H54 (cell line): ENCODE measurements at regions not wholly inside any gene's neighbourhood (a gene's known extent, or its start where the extent isn't known, plus 50 kb on each side); places are given as distances from the start of the nearest gene placed in this dataset.

Source experiments
- DNase-seq: peaks from one replicate; pipeline ENCODE4 v3.0.0; 2011; ENCODE audit warnings: low spot score, mixed read lengths; ENCODE audit not compliant: insufficient read length
- FAIRE-seq: peaks from 3 replicates; lab custom pipeline; 2011; peaks lifted over from hg19 to GRCh38; lab: Jason Lieb, UNC
- POLR2A ChIP-seq: IDR thresholded peaks from 2 replicates; pipeline ENCODE4 v1.6.1; 2011; ENCODE audit warnings: low read depth, mild to moderate bottlenecking, low read length

GRCh38 chr5:3080366-3080765 is 328.9 kb upstream of the IRX2 start:
- FAIRE-seq (no peak), DNase-seq (no peak)
- TF ChIP-seq POLR2A, result no peak

GRCh38 chr5:3077684-3078083 is 326.2 kb upstream of the IRX2 start:
- FAIRE-seq, result no peak
- no peak for TF ChIP-seq POLR2A
- DNase-seq, result no peak

GRCh38 chr5:3075309-3075708 is 323.8 kb upstream of the IRX2 start:
- DNase-seq (no peak), FAIRE-seq (no peak)
- no peak for TF ChIP-seq POLR2A

- no peak for DNase-seq
- FAIRE-seq, result no peak
- TF ChIP-seq POLR2A, result no peak
Measured at GRCh38 chr5:3068401-3068800, 316.9 kb upstream of the IRX2 start.

DNA sequence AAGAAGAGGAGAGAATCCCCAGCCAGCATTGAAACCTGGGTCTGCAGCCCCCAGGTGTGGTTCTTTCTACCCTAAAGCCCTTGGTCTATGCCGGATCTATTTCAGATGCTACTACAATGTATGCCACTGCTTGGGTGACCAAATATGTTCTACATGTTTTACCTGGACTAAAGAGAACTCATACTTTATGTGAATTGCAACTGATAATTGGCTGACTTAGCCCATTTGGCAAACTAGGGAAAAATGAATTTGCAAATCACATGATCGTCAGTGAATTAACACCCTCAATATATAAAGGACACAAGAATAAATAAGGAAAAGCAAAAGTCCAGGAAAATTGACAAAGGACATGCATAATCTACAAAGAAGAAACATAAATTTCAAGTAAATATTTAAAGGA is 308.8 kb upstream of the IRX2 start:
- DNase-seq, result no peak
- no peak for FAIRE-seq
- no peak for TF ChIP-seq POLR2A

DNA sequence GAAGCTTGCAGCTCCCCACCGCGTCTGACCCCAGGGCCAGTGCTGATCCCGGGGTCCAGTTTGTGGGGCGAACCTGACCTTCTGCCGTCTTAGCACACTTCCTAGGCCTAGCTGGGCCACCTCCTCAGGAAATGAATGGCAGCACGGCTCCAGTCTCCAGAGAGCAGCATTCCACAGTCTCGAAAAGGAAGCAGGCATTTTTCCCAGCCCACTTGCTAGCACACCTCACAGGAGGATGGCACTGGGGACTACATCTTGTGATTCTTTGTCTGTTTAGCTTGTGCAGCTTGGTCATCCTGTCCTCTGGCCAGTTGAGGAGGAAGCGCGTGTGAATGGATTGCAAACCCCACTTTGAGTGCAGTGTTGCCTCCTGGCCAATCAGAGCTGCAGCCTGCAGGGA is 308.0 kb upstream of the IRX2 start:
- TF ChIP-seq POLR2A, result no peak
- no peak for FAIRE-seq
- DNase-seq, result no peak

DNA sequence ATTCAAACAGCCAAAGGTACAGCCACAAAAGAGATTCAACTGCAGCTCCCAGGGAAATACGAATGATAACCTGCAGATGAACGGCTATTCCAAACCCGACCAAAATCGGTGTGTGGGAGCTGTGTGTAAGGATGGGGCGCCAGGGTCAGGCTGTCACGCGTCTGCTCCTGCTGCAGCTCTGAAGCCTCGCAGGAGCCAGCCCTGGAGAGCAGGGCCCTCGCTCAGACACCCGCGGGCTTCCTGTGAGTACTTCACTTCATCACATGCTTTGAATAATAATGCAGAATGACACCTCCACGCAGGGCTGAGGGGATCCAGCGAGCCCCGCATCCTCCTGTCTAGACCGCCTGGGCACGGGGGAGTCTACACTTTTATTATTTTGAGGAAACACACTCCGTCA is 307.5 kb upstream of the IRX2 start:
- no peak for FAIRE-seq
- TF ChIP-seq POLR2A, result no peak

GRCh38 chr5:3056866-3057265 is 305.4 kb upstream of the IRX2 start:
- no peak for TF ChIP-seq POLR2A
- FAIRE-seq (no peak), DNase-seq (no peak)

More for the DNA sequence above, 307.5 kb upstream of the IRX2 start:
- DNase-seq, result no peak

- FAIRE-seq, result no peak
- no peak for DNase-seq
- TF ChIP-seq POLR2A, result no peak
Measured at GRCh38 chr5:3051400-3051799, 299.9 kb upstream of the IRX2 start.

DNA sequence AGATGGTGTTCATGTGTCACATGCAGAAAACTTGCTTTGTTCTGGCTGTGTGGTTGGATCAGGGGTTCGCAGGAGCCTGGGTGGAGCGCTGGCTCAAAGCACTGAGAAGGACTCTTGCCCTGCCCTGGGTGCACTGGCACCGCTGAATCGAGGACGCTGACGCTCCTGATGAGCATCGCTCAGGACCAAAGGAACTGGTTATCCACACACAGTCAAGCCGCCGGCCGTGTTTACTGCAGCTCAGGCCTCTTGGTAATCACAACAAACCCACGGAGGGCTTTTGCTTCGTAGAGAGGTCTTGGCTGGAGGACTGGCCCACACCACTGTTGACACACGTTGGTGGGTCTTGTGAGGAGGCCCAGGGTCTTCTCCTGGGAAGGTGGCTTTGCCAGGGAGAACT is 299.4 kb upstream of the IRX2 start:
- DNase-seq (no peak), FAIRE-seq (no peak)
- no peak for TF ChIP-seq POLR2A

- TF ChIP-seq POLR2A, result no peak
- no peak for DNase-seq
- FAIRE-seq, result no peak
Measured at GRCh38 chr5:3049261-3049660, 297.8 kb upstream of the IRX2 start.

GRCh38 chr5:3047212-3047774 is 295.8 kb upstream of the IRX2 start:
- FAIRE-seq (no peak), DNase-seq (no peak)
- no peak for TF ChIP-seq POLR2A

DNA sequence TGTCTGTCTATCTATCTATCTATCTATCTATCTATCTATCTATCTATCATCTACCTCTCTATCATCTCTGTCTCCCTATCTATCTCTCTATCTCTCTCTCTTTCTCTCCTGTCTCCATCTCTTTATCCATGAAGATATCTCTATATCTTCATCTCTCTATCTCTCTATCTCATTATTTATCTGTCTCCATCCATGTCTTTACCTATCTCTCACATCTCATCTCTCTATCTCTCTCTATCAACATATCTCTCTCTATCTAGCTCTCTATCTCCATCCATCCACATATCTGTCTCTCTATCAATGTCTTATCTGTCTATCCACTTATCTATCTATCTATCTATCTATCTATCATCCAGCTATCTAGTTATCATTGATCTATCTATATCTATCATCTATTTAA is 292.1 kb upstream of the IRX2 start:
- TF ChIP-seq POLR2A, result no peak
- DNase-seq, result no peak
- FAIRE-seq, result no peak

GRCh38 chr5:3041001-3041400 is 289.5 kb upstream of the IRX2 start:
- DNase-seq, result no peak
- TF ChIP-seq POLR2A, result no peak
- FAIRE-seq, result no peak

DNA sequence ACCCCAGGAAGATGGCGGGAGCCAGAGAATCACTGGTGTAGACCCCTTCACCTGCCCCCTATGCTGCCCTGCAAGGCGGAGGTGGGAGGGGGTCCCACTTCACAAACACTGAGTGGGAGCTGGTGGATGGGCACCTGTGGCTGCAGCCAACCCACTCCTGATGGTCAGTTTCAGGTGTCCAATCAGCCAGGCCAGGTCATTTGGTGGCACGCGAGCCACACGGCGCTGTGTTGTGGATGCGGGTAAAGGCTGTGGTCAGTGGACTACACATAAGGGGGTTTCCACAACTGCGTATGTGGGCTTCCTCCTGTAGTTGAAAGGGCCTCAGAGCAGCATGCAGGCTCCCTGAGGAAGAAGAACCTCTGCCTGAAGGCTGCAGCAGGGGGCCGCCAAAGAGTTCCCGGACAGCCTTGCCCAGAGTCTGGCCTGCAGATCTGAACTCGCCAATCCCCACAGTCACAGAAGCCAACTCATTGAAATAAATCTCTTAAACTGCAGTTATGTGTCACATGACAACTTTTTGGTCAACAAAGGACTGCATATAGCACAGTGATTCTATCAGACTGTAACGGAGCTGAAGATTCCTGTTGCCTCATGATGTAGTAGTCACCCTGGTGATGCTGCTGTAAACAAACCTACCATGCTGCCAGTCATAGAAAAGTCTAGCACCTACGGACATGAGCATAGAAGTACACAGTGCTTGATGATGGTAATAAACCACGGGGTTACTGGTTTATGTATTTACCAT is 284.7 kb upstream of the IRX2 start:
- DNase-seq (no peak), FAIRE-seq (no peak)
- TF ChIP-seq POLR2A, result no peak
